Glutamatergic neuron (in vitro differentiated cells): ENCODE measurements at regions not wholly inside any gene's neighbourhood (a gene's known extent, or its start where the extent isn't known, plus 50 kb on each side); places are given as distances from the start of the nearest gene placed in this dataset.
"Not testable (repeated sequence)": the region's sequence is repeated elsewhere in the genome, so short reads cannot be mapped to it uniquely, and the experiment has no call there.

Experiments used
- DNase-seq: peaks from one replicate; pipeline ENCODE4 v3.0.0; 2022
- H3K27ac Mint-ChIP-seq: one replicate; pipeline ENCODE4 v1.8.0; 2020; ENCODE audit warnings: mild to moderate bottlenecking, mixed read lengths, inconsistent platforms; ENCODE audit not compliant: unreplicated experiment
- H3K27me3 Mint-ChIP-seq: one replicate; pipeline ENCODE4 v1.8.0; 2020; ENCODE audit warnings: mild to moderate bottlenecking, moderate library complexity, mixed read lengths, inconsistent platforms; ENCODE audit not compliant: unreplicated experiment
- H3K36me3 Mint-ChIP-seq: one replicate; pipeline ENCODE4 v1.8.0; 2020; ENCODE audit warnings: mild to moderate bottlenecking, mixed read lengths, inconsistent platforms; ENCODE audit not compliant: unreplicated experiment
- H3K4me1 Mint-ChIP-seq: one replicate; pipeline ENCODE4 v1.8.0; 2020; ENCODE audit warnings: mild to moderate bottlenecking, low read depth, mixed read lengths, inconsistent platforms; ENCODE audit not compliant: unreplicated experiment
- H3K4me3 Mint-ChIP-seq: one replicate; pipeline ENCODE4 v1.8.0; 2020; ENCODE audit warnings: mild to moderate bottlenecking, mixed read lengths, inconsistent platforms; ENCODE audit not compliant: unreplicated experiment
- H3K9me3 Mint-ChIP-seq: one replicate; pipeline ENCODE4 v1.8.0; 2020; ENCODE audit warnings: mild to moderate bottlenecking, moderate library complexity, mixed read lengths, inconsistent platforms; ENCODE audit not compliant: unreplicated experiment
- CTCF ChIP-seq: fragments of 200-600 bp; sonication (generic); IDR thresholded peaks from one replicate; pipeline ENCODE4 v1.5.0; 2021; ENCODE audit not compliant: partially characterized antibody, unreplicated experiment

- H3K4me3 Mint-ChIP-seq: no peak overlapping the region
- DNase-seq: no peak
- no peak for TF ChIP-seq CTCF
- H3K36me3 Mint-ChIP-seq: no peaks in the 10 kb centered on the region
- H3K27ac Mint-ChIP-seq: no peak overlapping the region
- H3K9me3 Mint-ChIP-seq: no peaks in the 10 kb centered on the region
- no peaks in the 10 kb centered on the region for H3K27me3 Mint-ChIP-seq
- no peaks in the 10 kb centered on the region for H3K4me1 Mint-ChIP-seq
These were observed 105.7 kb upstream of the SNX7 start for GRCh38 chr1:98555814-98556213.

DNA sequence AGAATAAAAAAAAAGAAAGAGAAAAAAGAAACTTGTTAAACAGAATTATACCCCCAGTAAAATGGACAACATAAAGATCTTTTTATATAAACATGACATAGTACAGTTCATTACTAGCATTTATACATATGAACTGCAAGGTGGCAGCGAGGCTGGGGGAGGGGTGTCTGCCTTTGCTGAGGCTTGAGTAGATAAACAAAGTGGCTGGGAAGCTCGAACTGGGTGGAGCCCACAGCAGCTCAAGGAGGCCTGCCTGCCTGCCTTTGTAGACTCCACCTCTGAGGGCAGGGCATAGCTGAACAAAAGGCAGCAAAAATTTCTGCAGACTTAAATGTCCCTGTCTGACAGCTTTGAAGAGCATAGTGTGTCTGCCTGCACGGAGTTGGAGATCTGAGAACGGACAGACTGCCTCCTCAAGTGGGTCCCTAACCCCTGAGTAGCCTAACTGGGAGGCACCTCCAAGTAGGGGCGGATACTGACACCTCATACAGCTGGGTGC, 108.9 kb upstream of the SNX7 start:
- H3K27me3 Mint-ChIP-seq, DNase-seq, H3K36me3 Mint-ChIP-seq, H3K27ac Mint-ChIP-seq, H3K4me3 Mint-ChIP-seq, H3K9me3 Mint-ChIP-seq: not testable (repeated sequence)
- H3K4me1 Mint-ChIP-seq: peaks cover 10% of the 10 kb centered on the region

DNA sequence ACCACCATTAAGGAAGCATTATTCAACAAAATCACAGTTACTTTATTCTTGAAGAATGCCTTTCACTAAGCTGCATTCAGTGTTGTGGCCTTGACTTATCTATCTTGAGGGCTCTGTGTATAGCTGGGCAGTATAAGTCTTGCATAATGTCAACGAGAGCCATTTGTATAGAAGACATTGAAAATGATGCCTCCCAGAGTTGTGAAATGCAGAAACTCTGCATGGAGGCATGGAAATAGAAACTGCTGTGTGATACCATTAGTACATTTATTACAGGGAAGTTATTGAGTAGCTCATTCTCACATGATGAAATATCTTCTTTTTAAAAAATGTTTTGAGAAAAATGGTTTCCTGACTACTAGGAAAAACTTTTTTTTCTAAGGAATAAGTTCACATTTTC, 111.4 kb upstream of the SNX7 start:
- H3K4me1 Mint-ChIP-seq: peaks cover 17% of the 10 kb centered on the region
- H3K36me3 Mint-ChIP-seq: no peaks in the 10 kb centered on the region
- no peak overlapping the region for H3K27ac Mint-ChIP-seq
- DNase-seq: no peak
- TF ChIP-seq CTCF: no peak
- no peak overlapping the region for H3K4me3 Mint-ChIP-seq
- H3K9me3 Mint-ChIP-seq: no peaks in the 10 kb centered on the region
- H3K27me3 Mint-ChIP-seq: no peaks in the 10 kb centered on the region

DNA sequence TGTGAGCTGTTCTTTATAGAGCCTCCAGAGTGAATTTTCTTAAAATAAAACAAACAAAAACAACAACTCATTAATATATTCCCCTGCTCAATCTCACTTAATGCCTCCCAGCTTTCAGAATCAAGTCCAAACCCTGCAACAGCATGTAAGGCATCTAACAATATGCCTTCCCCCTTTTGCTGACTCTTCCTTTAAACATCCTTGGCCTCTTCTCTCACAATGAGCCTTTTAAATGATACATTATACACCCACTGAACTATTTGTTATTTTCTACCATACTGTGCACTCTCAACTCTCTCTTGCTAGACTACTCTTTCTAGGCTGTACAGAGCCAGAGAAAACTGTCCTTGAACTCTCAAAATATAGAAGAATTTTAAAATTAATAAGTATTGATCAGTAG, 115.2 kb upstream of the SNX7 start:
- DNase-seq: no peak
- H3K27me3 Mint-ChIP-seq: no peaks in the 10 kb centered on the region
- H3K4me3 Mint-ChIP-seq: no peak overlapping the region
- H3K36me3 Mint-ChIP-seq: no peaks in the 10 kb centered on the region
- H3K4me1 Mint-ChIP-seq: peaks cover 17% of the 10 kb centered on the region
- no peak for TF ChIP-seq CTCF
- peak overlapping the region; percentile 2 for H3K27ac Mint-ChIP-seq
- no peaks in the 10 kb centered on the region for H3K9me3 Mint-ChIP-seq

DNA sequence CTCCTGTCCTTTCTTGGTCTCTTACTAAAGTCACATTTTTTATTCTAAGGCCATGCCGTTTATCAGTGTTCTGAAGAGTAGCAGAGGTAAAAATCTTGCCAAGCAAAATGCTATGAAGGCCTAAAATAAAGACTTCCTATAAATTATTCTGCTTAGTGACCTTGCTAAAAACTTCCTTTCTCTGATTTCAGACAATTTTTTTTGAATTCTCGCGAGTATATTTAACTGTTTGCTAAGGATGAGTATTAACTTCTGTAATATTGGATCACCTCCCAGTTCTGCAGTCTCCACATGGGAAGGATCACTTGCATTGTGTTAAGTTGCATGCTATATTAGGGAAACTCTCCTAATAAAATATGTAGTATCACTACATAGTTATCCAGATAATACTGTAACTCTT, 123.4 kb upstream of the SNX7 start:
- Mint-ChIP-seq H3K9me3 (no peaks in the 10 kb centered on the region), H3K4me1 (no peaks in the 10 kb centered on the region), H3K4me3 (no peak overlapping the region), H3K27ac (no peak overlapping the region), H3K27me3 (no peaks in the 10 kb centered on the region), H3K36me3 (no peaks in the 10 kb centered on the region)
- TF ChIP-seq CTCF: no peak
- DNase-seq: no peak

- Mint-ChIP-seq H3K4me3 (no peak overlapping the region), H3K27ac (no peak overlapping the region), H3K9me3 (peaks cover 2% of the 10 kb centered on the region), H3K27me3 (no peaks in the 10 kb centered on the region), H3K4me1 (no peaks in the 10 kb centered on the region), H3K36me3 (peaks cover 4% of the 10 kb centered on the region)
- DNase-seq: no peak
- TF ChIP-seq CTCF: no peak
These were observed 138.3 kb upstream of the SNX7 start for GRCh38 chr1:98523256-98523655.
